Common myeloid progenitor, CD34-positive (primary cell): ENCODE measurements at regions not wholly inside any gene's neighbourhood (a gene's known extent, or its start where the extent isn't known, plus 50 kb on each side); places are given as distances from the start of the nearest gene placed in this dataset.

ENCODE experiments used
- CTCF ChIA-PET: fragments of 350-600 bp; sonication (Branson Sonifier 250); formaldehyde crosslinking; loops from one replicate; lab custom pipeline; 2021; ENCODE audit warnings: antibody characterized with exemption; lab: Charles Lee
- POLR2A ChIA-PET: fragments of 350-600 bp; sonication (Branson Sonifier 250); formaldehyde crosslinking; loops from one replicate; lab custom pipeline; 2021; ENCODE audit warnings: antibody characterized with exemption; lab: Charles Lee
- DNase-seq, 3 donors: peaks; one replicate each; pipeline versions ENCODE4 v3.0.0 to v3.0.0-alpha.2; 2013
- H3K27ac ChIP-seq, 2 experiments: 1 replicate in 1 of 2; 2 replicates in 1 of 2; pipeline ENCODE4 v1.7.0; 2013; ENCODE audit warnings: inconsistent platforms in 2 of 2, low read length in 2 of 2, mild to moderate bottlenecking in 2 of 2, low read depth in 1 of 2, moderate library complexity in 1 of 2; ENCODE audit not compliant: severe bottlenecking in 2 of 2, insufficient read depth in 1 of 2, poor library complexity in 1 of 2
- H3K27me3 ChIP-seq, 5 experiments: replicated peaks in 2 of 5; 1 replicate in 3 of 5; 2 replicates in 2 of 5; pipeline versions ENCODE4 v1.6.1 to v1.7.0; 2013; ENCODE audit warnings: low read length in 4 of 5, mild to moderate bottlenecking in 2 of 5, moderate library complexity in 2 of 5, inconsistent platforms in 1 of 5; ENCODE audit not compliant: insufficient read depth in 5 of 5, control insufficient read depth in 4 of 5
- H3K36me3 ChIP-seq, 4 experiments: 1 replicate in 2 of 4; 2 replicates in 2 of 4; pipeline versions ENCODE4 v1.6.1 to v1.7.0; 2013; ENCODE audit warnings: low read length in 3 of 4, control low read depth in 1 of 4, mild to moderate bottlenecking in 1 of 4; ENCODE audit not compliant: control insufficient read depth in 4 of 4, insufficient read depth in 4 of 4
- H3K4me1 ChIP-seq, 4 experiments: 1 replicate in 3 of 4; 2 replicates in 1 of 4; pipeline versions ENCODE4 v1.6.1 to v1.7.1; 2013; ENCODE audit warnings: low read length in 3 of 4, mild to moderate bottlenecking in 3 of 4, control low read depth in 1 of 4, inconsistent platforms in 1 of 4, moderate library complexity in 1 of 4; ENCODE audit not compliant: control insufficient read depth in 4 of 4, insufficient read depth in 4 of 4; ENCODE audit errors: control extremely low read depth in 1 of 4
- H3K4me3 ChIP-seq, 7 experiments: 1 replicate in 4 of 7; 2 replicates in 3 of 7; pipeline versions ENCODE4 v1.5.1 to v1.7.0; 2013; ENCODE audit warnings: mild to moderate bottlenecking in 7 of 7, low read length in 6 of 7, moderate library complexity in 6 of 7, inconsistent platforms in 2 of 7, low read depth in 2 of 7, control low read depth in 1 of 7; ENCODE audit not compliant: insufficient read depth in 4 of 7, control insufficient read depth in 1 of 7; ENCODE audit errors: extremely low read depth in 1 of 7
- H3K9me3 ChIP-seq, 5 experiments: 1 replicate in 4 of 5; 2 replicates in 1 of 5; pipeline versions ENCODE4 v1.6.1 to v1.7.1; 2013; ENCODE audit warnings: low read length in 4 of 5, mild to moderate bottlenecking in 2 of 5, inconsistent platforms in 1 of 5, low read depth in 1 of 5, moderate library complexity in 1 of 5; ENCODE audit not compliant: control insufficient read depth in 4 of 5, insufficient read depth in 2 of 5; ENCODE audit errors: control extremely low read depth in 1 of 5
- WGBS: methylation state at CpG from one replicate; pipeline ENCODE4 v1.1.5; 2013; ENCODE audit not compliant: insufficient coverage; 5-methylcytosine and 5-hydroxymethylcytosine counted together

GRCh38 chrX:39734174-39734776 is 363.5 kb downstream of the BCOR start:
- DNase-seq = no peak
- Histone ChIP-seq H3K27me3 (peaks cover 0 to 8% (median 0%) of the 10 kb centered on the region in 5 experiments), H3K27ac (no peak overlapping the region), H3K9me3 (no peaks in the 10 kb centered on the region), H3K4me3 (no peak overlapping the region), H3K36me3 (no peaks in the 10 kb centered on the region), H3K4me1 (peaks cover 0 to 28% (median 23%) of the 10 kb centered on the region in 4 experiments)
- POLR2A ChIA-PET = interaction anchor here (0.9 kb wide), 1 partner anchor 272 kb away, joined by 3 read pairs; no protein-coding TSS in a partner anchor
- CTCF ChIA-PET = interaction anchor here (1.1 kb wide), 1 partner anchor 75 kb away, joined by 3 read pairs; no protein-coding TSS in a partner anchor
- 100% methylated on average over 1 of the region's 2 CpGs for WGBS

- DNase-seq = peak in 2 of 3 donors; percentile 32 to 40
These were observed 361.2 kb downstream of the BCOR start for GRCh38 chrX:39736216-39737211.

GRCh38 chrX:39739585-39739984 is 358.2 kb downstream of the BCOR start:
- H3K4me3 ChIP-seq = no peak overlapping the region

More at GRCh38 chrX:39736216-39737211, 361.2 kb downstream of the BCOR start:
- peaks cover 0 to 9% (median 4%) of the 10 kb centered on the region in 4 experiments for H3K4me1 ChIP-seq
- H3K36me3 ChIP-seq = no peaks in the 10 kb centered on the region
- no peak overlapping the region for H3K27ac ChIP-seq
- no peak overlapping the region for H3K4me3 ChIP-seq
- WGBS = 92% methylated on average over 18 of the region's 22 CpGs
- no peaks in the 10 kb centered on the region for H3K9me3 ChIP-seq
- ChIA-PET CTCF (no interaction called here), POLR2A (interaction anchor here (0.5 kb wide), 1 partner anchor 308 kb away, joined by 3 read pairs; no protein-coding TSS in a partner anchor)
- H3K27me3 ChIP-seq = no peaks in the 10 kb centered on the region

DNA sequence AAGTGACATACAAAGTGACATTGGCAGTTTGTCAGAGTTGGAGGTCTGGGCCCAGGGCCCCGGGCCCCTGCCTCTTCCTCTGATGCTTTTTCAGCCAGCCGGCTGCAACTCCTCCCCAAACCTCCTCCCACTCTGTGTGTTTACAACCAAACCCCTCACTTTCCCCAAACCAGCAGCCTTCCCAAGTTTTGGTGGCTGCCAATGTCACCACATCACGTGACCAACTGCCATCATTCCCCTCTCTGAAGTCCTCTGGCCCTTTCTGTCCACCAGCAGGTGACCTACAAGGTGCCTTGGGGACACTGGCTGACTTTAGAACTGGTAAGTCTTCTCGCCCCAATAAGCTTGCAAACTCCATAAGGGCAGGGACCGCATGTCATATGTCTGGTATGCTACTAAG is 357.7 kb downstream of the BCOR start:
- WGBS = 71% methylated on average over 5 of the region's 5 CpGs
- H3K36me3 ChIP-seq = no peaks in the 10 kb centered on the region
- H3K4me1 ChIP-seq = peaks cover 0 to 4% (median 1%) of the 10 kb centered on the region in 4 experiments
- ChIA-PET CTCF (interaction anchor here (1.2 kb wide), 1 partner anchor 73 kb away, joined by 3 read pairs; no protein-coding TSS in a partner anchor), POLR2A (no interaction called here)
- no peaks in the 10 kb centered on the region for H3K9me3 ChIP-seq
- DNase-seq = no peak
- H3K4me3 ChIP-seq = no peak overlapping the region
- no peak overlapping the region for H3K27ac ChIP-seq
- H3K27me3 ChIP-seq = no peaks in the 10 kb centered on the region

More at GRCh38 chrX:39739585-39739984, 358.2 kb downstream of the BCOR start:
- 100% methylated on average over 5 of the region's 7 CpGs for WGBS
- ChIA-PET CTCF (interaction anchor here (0.7 to 1.2 kb wide), 2 partner anchors 71 to 74 kb away, joined by 3 read pairs; no protein-coding TSS in a partner anchor), POLR2A (no interaction called here)
- H3K36me3 ChIP-seq = no peaks in the 10 kb centered on the region
- no peak overlapping the region for H3K27ac ChIP-seq
- no peaks in the 10 kb centered on the region for H3K9me3 ChIP-seq
- no peak for DNase-seq
- H3K4me1 ChIP-seq = peaks cover 0 to 4% (median 1%) of the 10 kb centered on the region in 4 experiments
- H3K27me3 ChIP-seq = no peaks in the 10 kb centered on the region

DNA sequence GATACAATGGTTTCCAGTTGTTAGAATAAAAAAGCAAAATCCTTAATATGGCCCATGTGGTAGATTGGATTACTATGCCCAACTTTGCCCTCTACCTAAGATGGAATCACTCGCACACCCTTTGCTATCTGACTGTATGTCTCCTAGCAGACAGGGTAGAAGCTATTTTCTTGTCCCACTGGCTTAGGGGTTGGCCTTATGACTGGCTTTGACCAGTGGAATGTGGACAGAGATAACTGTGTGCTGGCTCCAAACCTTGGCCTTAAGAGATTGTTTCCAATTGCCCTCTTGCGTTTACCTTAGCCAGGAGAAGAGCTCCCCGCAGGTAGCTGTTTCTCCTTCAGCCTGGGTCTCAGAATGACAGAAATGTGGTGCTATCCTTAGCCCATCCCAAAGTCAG is 355.9 kb downstream of the BCOR start:
- DNase-seq = no peak
- Histone ChIP-seq H3K27ac (no peak overlapping the region), H3K36me3 (no peaks in the 10 kb centered on the region), H3K4me1 (peaks cover 0 to 2% (median 1%) of the 10 kb centered on the region in 4 experiments), H3K27me3 (peaks cover 0 to 4% (median 0%) of the 10 kb centered on the region in 5 experiments), H3K4me3 (no peak overlapping the region), H3K9me3 (no peaks in the 10 kb centered on the region)
- POLR2A ChIA-PET = no interaction called here
- CTCF ChIA-PET = interaction anchor here (0.7 kb wide), 1 partner anchor 34 kb away, joined by 3 read pairs; no protein-coding TSS in a partner anchor
- WGBS = 96% methylated on average over 3 of the region's 3 CpGs

- ChIA-PET CTCF (interaction anchor here (0.9 kb wide), 1 partner anchor 10 kb away, joined by 3 read pairs; no protein-coding TSS in a partner anchor), POLR2A (no interaction called here)
- H3K27ac ChIP-seq = no peak overlapping the region
- WGBS = no CpG with 5 or more reads among the region's 2 CpGs
- no peaks in the 10 kb centered on the region for H3K9me3 ChIP-seq
- no peak for DNase-seq
- H3K4me3 ChIP-seq = no peak overlapping the region
- peaks cover 0 to 10% (median 6%) of the 10 kb centered on the region in 4 experiments for H3K4me1 ChIP-seq
- H3K36me3 ChIP-seq = no peaks in the 10 kb centered on the region
- peaks cover 0 to 4% (median 0%) of the 10 kb centered on the region in 5 experiments for H3K27me3 ChIP-seq
These were observed 351.9 kb downstream of the BCOR start for GRCh38 chrX:39745818-39746217.
